Suprapubic skin (tissue), 4 donors: ENCODE measurements at regions not wholly inside any gene's neighbourhood (a gene's known extent, or its start where the extent isn't known, plus 50 kb on each side); places are given as distances from the start of the nearest gene placed in this dataset.

Source experiments
- DNase-seq, 2 donors: peaks; one replicate each; pipeline ENCODE4 v3.0.0-alpha.2; 2019; ENCODE audit warnings: low spot score in 2 of 2
- H3K27ac ChIP-seq: fragments of 200-600 bp; sonication (generic); one replicate; pipeline ENCODE4 v1.5.1; 2019
- H3K27me3 ChIP-seq: fragments of 200-600 bp; sonication (generic); one replicate; pipeline ENCODE4 v1.5.1; 2019
- H3K36me3 ChIP-seq: fragments of 200-600 bp; sonication (generic); one replicate; pipeline ENCODE4 v1.5.1; 2019
- H3K4me1 ChIP-seq: fragments of 200-600 bp; sonication (generic); one replicate; pipeline ENCODE4 v1.5.1; 2019
- H3K4me3 ChIP-seq: fragments of 200-600 bp; sonication (generic); one replicate; pipeline ENCODE4 v1.5.1; 2019; ENCODE audit warnings: mild to moderate bottlenecking
- H3K9me3 ChIP-seq: fragments of 200-600 bp; sonication (generic); one replicate; pipeline ENCODE4 v1.5.1; 2019
- CTCF ChIP-seq, 2 donors: fragments of 200-600 bp in 1 of 2; fragments of 450-650 bp in 1 of 2; sonication (generic) in 1 of 2; IDR thresholded peaks; one replicate each; pipeline ENCODE4 v1.5.1; 2016 to 2019; ENCODE audit warnings: antibody characterized with exemption in 2 of 2, mild to moderate bottlenecking in 1 of 2, moderate library complexity in 1 of 2
- EP300 ChIP-seq: sonication (generic); formaldehyde crosslinking; IDR thresholded peaks from one replicate; pipeline ENCODE4 v1.6.1; 2017; ENCODE audit warnings: antibody characterized with exemption
- POLR2A ChIP-seq, 2 donors: fragments of 450-650 bp; IDR thresholded peaks; one replicate each; pipeline ENCODE4 v1.6.1; 2017; ENCODE audit warnings: antibody characterized with exemption in 2 of 2, mild to moderate bottlenecking in 2 of 2, moderate library complexity in 2 of 2
- POLR2AphosphoS5 ChIP-seq, 3 donors: sonication (generic); formaldehyde crosslinking; IDR thresholded peaks; one replicate each; pipeline ENCODE4 v1.6.1; 2017; ENCODE audit warnings: antibody characterized with exemption in 3 of 3
- WGBS: methylation state at CpG from one replicate; pipeline ENCODE4 v1.1.5; 2018; 5-methylcytosine and 5-hydroxymethylcytosine counted together

DNA sequence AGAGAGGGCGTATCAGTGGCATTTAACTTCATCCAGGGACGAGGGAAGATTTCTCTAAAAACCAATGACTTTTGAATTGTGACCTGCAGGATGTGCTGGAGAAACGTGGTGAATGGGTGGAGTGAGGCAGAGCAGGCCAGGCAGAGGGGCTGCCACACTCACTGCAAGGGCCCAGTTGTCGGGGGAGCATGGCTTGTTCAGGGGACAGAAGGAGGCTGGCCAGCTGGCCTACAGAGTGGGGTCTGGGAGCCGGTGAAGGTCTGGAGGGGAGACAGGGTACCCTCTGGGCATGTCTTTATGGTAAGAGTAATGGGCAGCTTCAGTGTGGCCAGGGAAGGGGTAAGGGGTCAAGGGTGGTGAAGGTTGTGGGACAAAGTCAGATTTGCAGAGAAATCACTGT, 225.2 kb upstream of the RGMA start:
- Histone ChIP-seq H3K4me1 (no peaks in the 10 kb centered on the region), H3K27me3 (no peaks in the 10 kb centered on the region), H3K27ac (no peak overlapping the region), H3K36me3 (no peaks in the 10 kb centered on the region), H3K9me3 (no peaks in the 10 kb centered on the region), H3K4me3 (no peak overlapping the region)
- WGBS = 92% methylated on average over 5 of the region's 5 CpGs
- DNase-seq = no peak
- TF ChIP-seq POLR2AphosphoS5 (IDR thresholded peaks at IDR 0.05) (no peak), POLR2A (IDR thresholded peaks at IDR 0.05) (no peak), EP300 (no peak), CTCF (IDR thresholded peaks at IDR 0.05) (no peak)

DNA sequence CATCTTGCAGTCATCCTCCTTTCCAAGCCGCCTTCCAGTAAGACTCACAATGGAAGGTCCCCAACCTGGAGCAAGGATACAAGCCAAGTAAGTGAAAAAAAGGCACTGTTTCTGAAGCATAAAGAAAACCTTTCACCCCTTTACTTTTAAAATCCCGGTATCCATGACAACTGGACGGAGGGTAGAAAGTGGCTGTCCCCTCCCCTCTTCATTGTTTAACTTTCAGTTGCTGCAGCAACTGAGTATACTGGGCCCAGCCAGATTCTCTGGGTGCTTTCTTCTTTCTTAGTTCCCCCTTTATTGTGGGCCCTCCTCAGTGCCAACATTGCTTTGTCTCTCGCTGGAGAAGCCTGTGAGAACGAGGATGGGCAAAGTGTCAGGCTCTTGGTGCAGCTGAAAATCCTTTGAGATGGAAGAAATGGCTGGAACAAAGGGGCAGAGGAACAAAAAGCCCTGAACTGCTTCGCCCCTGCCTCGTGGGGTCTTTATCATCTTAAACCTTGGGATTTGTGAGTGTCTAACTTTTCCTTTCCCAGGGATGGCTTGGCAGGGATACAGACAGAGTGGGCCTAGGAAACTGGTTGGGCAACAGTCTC, 224.0 kb upstream of the RGMA start:
- TF ChIP-seq POLR2AphosphoS5 (IDR thresholded peaks at IDR 0.05) = no peak
- TF ChIP-seq EP300 = no peak
- TF ChIP-seq POLR2A (IDR thresholded peaks at IDR 0.05) = no peak
- TF ChIP-seq CTCF (IDR thresholded peaks at IDR 0.05) = no peak
- DNase-seq = no peak
- Histone ChIP-seq H3K27ac (no peak overlapping the region), H3K27me3 (no peaks in the 10 kb centered on the region), H3K4me3 (no peak overlapping the region), H3K4me1 (no peaks in the 10 kb centered on the region), H3K9me3 (no peaks in the 10 kb centered on the region), H3K36me3 (no peaks in the 10 kb centered on the region)
- 66% methylated on average over 7 of the region's 7 CpGs for WGBS

GRCh38 chr15:93311620-93312019, 222.6 kb upstream of the RGMA start:
- H3K27ac ChIP-seq = no peak overlapping the region
- TF ChIP-seq POLR2AphosphoS5 (IDR thresholded peaks at IDR 0.05) (no peak), CTCF (IDR thresholded peaks at IDR 0.05) (no peak), EP300 (no peak), POLR2A (IDR thresholded peaks at IDR 0.05) (no peak)
- no peaks in the 10 kb centered on the region for H3K36me3 ChIP-seq
- 89% methylated on average over 11 of the region's 11 CpGs for WGBS
- no peak overlapping the region for H3K4me3 ChIP-seq
- DNase-seq = no peak
- H3K27me3 ChIP-seq = no peaks in the 10 kb centered on the region
- H3K9me3 ChIP-seq = no peaks in the 10 kb centered on the region
- H3K4me1 ChIP-seq = no peaks in the 10 kb centered on the region

- TF ChIP-seq POLR2AphosphoS5 (IDR thresholded peaks at IDR 0.05) (no peak), POLR2A (IDR thresholded peaks at IDR 0.05) (no peak)
- 93% methylated on average over 16 of the region's 16 CpGs for WGBS
Measured at GRCh38 chr15:93308026-93308690, 219.1 kb upstream of the RGMA start.

DNA sequence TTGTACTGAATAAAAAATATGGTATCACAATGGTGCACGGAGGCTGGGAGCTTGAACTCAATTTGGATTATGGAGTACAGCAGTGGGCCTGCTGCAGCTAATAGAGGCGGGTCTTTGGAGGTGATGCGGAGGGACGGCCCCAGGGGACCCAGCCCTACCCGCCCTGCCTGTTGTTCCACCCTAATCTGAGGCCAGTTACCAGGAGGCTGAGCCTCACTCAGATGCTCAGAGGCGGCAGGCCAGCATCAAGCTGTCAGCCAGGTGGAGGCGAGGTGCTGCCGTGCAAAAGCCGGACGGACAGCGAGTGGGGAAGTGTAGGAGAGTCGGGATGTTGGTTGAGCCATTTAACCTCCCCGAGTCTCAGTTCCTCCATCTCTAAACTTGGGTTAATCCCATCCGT, 218.5 kb upstream of the RGMA start:
- Histone ChIP-seq H3K9me3 (no peaks in the 10 kb centered on the region), H3K4me3 (no peak overlapping the region), H3K27me3 (no peaks in the 10 kb centered on the region), H3K4me1 (no peaks in the 10 kb centered on the region), H3K27ac (no peak overlapping the region), H3K36me3 (no peaks in the 10 kb centered on the region)
- no peak for DNase-seq
- TF ChIP-seq EP300 (no peak), CTCF (IDR thresholded peaks at IDR 0.05) (no peak), POLR2A (IDR thresholded peaks at IDR 0.05) (no peak), POLR2AphosphoS5 (IDR thresholded peaks at IDR 0.05) (no peak)
- WGBS = 92% methylated on average over 14 of the region's 14 CpGs

More at GRCh38 chr15:93308026-93308690, 219.1 kb upstream of the RGMA start:
- no peaks in the 10 kb centered on the region for H3K4me1 ChIP-seq
- no peak overlapping the region for H3K4me3 ChIP-seq
- H3K27ac ChIP-seq = no peak overlapping the region
- no peak for DNase-seq
- no peaks in the 10 kb centered on the region for H3K9me3 ChIP-seq
- no peaks in the 10 kb centered on the region for H3K27me3 ChIP-seq
- H3K36me3 ChIP-seq = no peaks in the 10 kb centered on the region
